Naive thymus-derived CD4-positive, alpha-beta T cell (primary cell): ENCODE measurements at regions not wholly inside any gene's neighbourhood (a gene's known extent, or its start where the extent isn't known, plus 50 kb on each side); places are given as distances from the start of the nearest gene placed in this dataset.
"Not testable (repeated sequence)": the region's sequence is repeated elsewhere in the genome, so short reads cannot be mapped to it uniquely, and the experiment has no call there.

Experiments used
- ATAC-seq: fragments of 150-1000 bp; cut with Tn5 transposase; 2 replicates; pipeline ENCODE4 v1.10.0; 2021; ENCODE audit warnings: mild to moderate bottlenecking, moderate library complexity
- CTCF ChIA-PET: fragments of 350-600 bp; sonication (Branson Sonifier 250); formaldehyde crosslinking; loops from one replicate; lab custom pipeline; 2021; ENCODE audit warnings: antibody characterized with exemption; lab: Charles Lee
- POLR2A ChIA-PET: fragments of 350-600 bp; sonication (Branson Sonifier 250); formaldehyde crosslinking; loops from one replicate; lab custom pipeline; 2021; ENCODE audit warnings: antibody characterized with exemption, inconsistent platforms; lab: Charles Lee
- DNase-seq, 9 donors: peaks; one replicate each; pipeline versions ENCODE4 v3.0.0 to v3.0.0-alpha.2; 2020 to 2022; ENCODE audit warnings: mixed read lengths in 1 of 9
- H3K27ac ChIP-seq: one replicate; pipeline ENCODE4 v1.7.0; 2013; ENCODE audit warnings: mild to moderate bottlenecking, low read depth, low read length, moderate library complexity
- H3K27me3 ChIP-seq, 2 donors: one replicate each; pipeline ENCODE4 v1.7.0; 2013; ENCODE audit warnings: low read length in 2 of 2, mild to moderate bottlenecking in 2 of 2, moderate library complexity in 2 of 2; ENCODE audit not compliant: control insufficient read depth in 2 of 2, insufficient read depth in 2 of 2
- H3K36me3 ChIP-seq, 3 experiments: 1 replicate in 2 of 3; 2 replicates in 1 of 3; pipeline ENCODE4 v1.7.0; 2013; ENCODE audit warnings: low read length in 3 of 3, mild to moderate bottlenecking in 3 of 3, moderate library complexity in 1 of 3; ENCODE audit not compliant: insufficient read depth in 3 of 3, control insufficient read depth in 2 of 3
- H3K4me1 ChIP-seq, 2 donors: one replicate each; pipeline ENCODE4 v1.7.0; 2013; ENCODE audit warnings: low read length in 2 of 2, mild to moderate bottlenecking in 2 of 2, moderate library complexity in 1 of 2; ENCODE audit not compliant: control insufficient read depth in 2 of 2, insufficient read depth in 2 of 2
- H3K4me3 ChIP-seq: 2 replicates; pipeline ENCODE4 v1.7.0; 2013; ENCODE audit warnings: mild to moderate bottlenecking, low read length
- H3K9me3 ChIP-seq, 3 experiments: 1 replicate in 2 of 3; 2 replicates in 1 of 3; pipeline ENCODE4 v1.7.0; 2013; ENCODE audit warnings: low read length in 3 of 3; ENCODE audit not compliant: control insufficient read depth in 2 of 3
- H3K27ac Mint-ChIP-seq, 9 donors: one replicate each; pipeline ENCODE4 v1.8.0; 2020 to 2022; ENCODE audit warnings: mixed read lengths in 9 of 9, mild to moderate bottlenecking in 8 of 9, moderate library complexity in 5 of 9, inconsistent platforms in 2 of 9
- H3K27me3 Mint-ChIP-seq, 5 donors: one replicate each; pipeline ENCODE4 v1.8.0; 2021 to 2022; ENCODE audit warnings: mixed read lengths in 5 of 5, mild to moderate bottlenecking in 1 of 5
- H3K36me3 Mint-ChIP-seq, 5 donors: one replicate each; pipeline ENCODE4 v1.8.0; 2020 to 2022; ENCODE audit warnings: mixed read lengths in 5 of 5, mild to moderate bottlenecking in 3 of 5, inconsistent platforms in 1 of 5
- H3K4me1 Mint-ChIP-seq, 7 donors: one replicate each; pipeline ENCODE4 v1.8.0; 2020 to 2022; ENCODE audit warnings: mixed read lengths in 7 of 7, mild to moderate bottlenecking in 3 of 7, inconsistent platforms in 1 of 7
- H3K4me3 Mint-ChIP-seq, 10 donors: one replicate each; pipeline ENCODE4 v1.8.0; 2020 to 2022; ENCODE audit warnings: mild to moderate bottlenecking in 10 of 10, mixed read lengths in 10 of 10, moderate library complexity in 6 of 10, inconsistent platforms in 2 of 10
- H3K9me3 Mint-ChIP-seq, 11 donors: one replicate each; pipeline ENCODE4 v1.8.0; 2020 to 2022; ENCODE audit warnings: mixed read lengths in 11 of 11, mild to moderate bottlenecking in 4 of 11, inconsistent platforms in 1 of 11, moderate library complexity in 1 of 11
- intact Hi-C, 2 donors: fragments of 100-400 bp; cut with micrococcal nuclease; formaldehyde crosslinking; loops; one replicate each; pipeline ENCODE4 v1.15.1; 2023

DNA sequence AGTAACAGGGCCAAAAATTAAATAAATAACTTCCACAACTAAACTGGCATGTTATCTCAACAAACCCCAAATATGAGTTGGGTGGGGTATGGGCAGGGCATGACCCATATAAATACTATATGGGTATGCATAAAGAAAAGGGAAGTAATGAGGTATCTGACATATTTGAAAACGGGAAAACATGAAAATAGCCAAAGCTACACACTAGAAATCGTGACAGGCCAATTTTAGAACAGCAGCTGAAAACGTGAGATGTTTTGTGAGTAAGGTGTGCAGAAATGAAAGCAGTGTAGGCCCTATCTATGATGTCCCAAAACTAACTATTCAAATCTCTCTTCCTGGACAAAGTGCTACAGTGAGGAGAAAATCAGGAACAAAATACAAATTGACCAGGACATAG lies 537.9 kb upstream of the NR5A2 start:
- peaks cover 0 to 2% (median 0%) of the 10 kb centered on the region in 5 donors for H3K36me3 Mint-ChIP-seq

GRCh38 chr1:199490769-199491527 lies 536.6 kb upstream of the NR5A2 start:
- Histone ChIP-seq H3K27me3 (peaks cover 0 to 5% of the 10 kb centered on the region in 2 donors), H3K9me3 (peaks cover 0 to 16% (median 0%) of the 10 kb centered on the region in 3 experiments), H3K4me1 (no peaks in the 10 kb centered on the region), H3K27ac (no peak overlapping the region), H3K4me3 (no peak overlapping the region), H3K36me3 (no peaks in the 10 kb centered on the region)
- Mint-ChIP-seq H3K27me3 (peaks cover 0 to 21% (median 5%) of the 10 kb centered on the region in 5 donors), H3K4me3 (no peak overlapping the region), H3K27ac (no peak overlapping the region), H3K9me3 (peaks cover 4 to 42% (median 16%) of the 10 kb centered on the region in 11 donors), H3K4me1 (no peaks in the 10 kb centered on the region), H3K36me3 (peaks cover 0 to 4% (median 2%) of the 10 kb centered on the region in 5 donors)
- DNase-seq (no peak), ATAC-seq (no peak)
- intact Hi-C loops, result no loop called here
- POLR2A ChIA-PET, result no interaction called here
- CTCF ChIA-PET, result no interaction called here

More for the DNA sequence above, 537.9 kb upstream of the NR5A2 start:
- Histone ChIP-seq H3K4me1 (no peaks in the 10 kb centered on the region), H3K4me3 (no peak overlapping the region), H3K27me3 (peaks cover 0 to 5% of the 10 kb centered on the region in 2 donors), H3K9me3 (peaks cover 0 to 8% (median 0%) of the 10 kb centered on the region in 3 experiments), H3K36me3 (no peaks in the 10 kb centered on the region), H3K27ac (no peak overlapping the region)
- intact Hi-C loops, result no loop called here
- ATAC-seq (no peak), DNase-seq (no peak)
- peaks cover 0 to 29% (median 10%) of the 10 kb centered on the region in 11 donors for H3K9me3 Mint-ChIP-seq
- no peak overlapping the region for H3K27ac Mint-ChIP-seq
- ChIA-PET POLR2A (no interaction called here), CTCF (no interaction called here)
- peaks cover 0 to 23% (median 8%) of the 10 kb centered on the region in 5 donors for H3K27me3 Mint-ChIP-seq
- H3K4me3 Mint-ChIP-seq, result no peak overlapping the region
- no peaks in the 10 kb centered on the region for H3K4me1 Mint-ChIP-seq

DNA sequence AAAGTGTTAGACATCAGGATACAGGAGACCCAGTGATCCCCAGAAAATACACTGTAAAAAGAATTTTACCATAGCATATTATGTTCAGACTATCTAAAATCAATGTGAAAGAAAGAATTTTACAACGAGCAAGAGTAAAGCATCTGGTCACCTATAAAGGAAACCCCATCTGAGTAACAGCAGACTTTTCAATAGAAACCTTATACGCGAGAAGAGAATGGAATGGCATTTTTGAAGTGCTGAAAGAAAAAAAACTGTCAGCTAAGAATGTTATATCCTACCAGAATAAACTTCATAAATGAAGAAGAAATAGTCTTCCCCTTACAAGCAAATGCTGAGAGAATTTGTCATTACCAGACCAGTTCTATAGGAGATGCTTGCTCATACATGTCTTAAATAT lies 532.1 kb upstream of the NR5A2 start:
- H3K9me3 ChIP-seq, result peaks cover 0 to 16% (median 0%) of the 10 kb centered on the region in 3 experiments
- no peak for DNase-seq
- H3K36me3 Mint-ChIP-seq, result peaks cover 0 to 4% (median 2%) of the 10 kb centered on the region in 5 donors
- H3K36me3 ChIP-seq, result no peaks in the 10 kb centered on the region
- no peak for ATAC-seq
- intact Hi-C loops, result no loop called here
- H3K27ac ChIP-seq, result no peak overlapping the region
- ChIA-PET CTCF (no interaction called here), POLR2A (no interaction called here)
- no peak overlapping the region for H3K4me3 Mint-ChIP-seq
- H3K9me3 Mint-ChIP-seq, result peaks cover 4 to 48% (median 18%) of the 10 kb centered on the region in 11 donors
- peaks cover 0 to 5% of the 10 kb centered on the region in 2 donors for H3K27me3 ChIP-seq
- H3K4me1 ChIP-seq, result no peaks in the 10 kb centered on the region
- H3K27me3 Mint-ChIP-seq, result peaks cover 2 to 25% (median 4%) of the 10 kb centered on the region in 5 donors
- H3K27ac Mint-ChIP-seq, result no peak overlapping the region
- H3K4me1 Mint-ChIP-seq, result no peaks in the 10 kb centered on the region
- H3K4me3 ChIP-seq, result no peak overlapping the region

DNA sequence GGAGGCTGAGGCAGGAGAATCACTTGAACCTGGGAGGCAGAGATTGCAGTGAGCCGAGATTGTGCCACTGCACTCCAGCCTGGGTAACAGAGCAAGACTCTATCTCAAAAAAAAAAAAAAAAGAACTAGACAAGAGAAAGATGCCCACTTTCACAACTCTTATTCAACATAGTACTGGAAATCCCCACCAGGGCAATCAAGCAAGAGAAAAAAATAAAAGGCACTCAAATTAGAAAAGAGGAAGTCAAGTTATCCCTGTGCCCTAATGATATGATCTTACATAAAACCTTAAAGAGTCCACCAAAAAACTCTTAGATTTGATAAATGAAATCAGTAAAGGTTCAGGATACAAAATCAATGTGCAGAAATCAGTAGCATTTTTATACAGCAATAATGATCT lies 528.7 kb upstream of the NR5A2 start:
- ATAC-seq, result peak; percentile 26
- DNase-seq, H3K27me3 ChIP-seq, H3K36me3 Mint-ChIP-seq, intact Hi-C loops, POLR2A ChIA-PET, H3K4me1 Mint-ChIP-seq, H3K4me3 ChIP-seq, H3K4me3 Mint-ChIP-seq, H3K27ac Mint-ChIP-seq, H3K27ac ChIP-seq, CTCF ChIA-PET, H3K4me1 ChIP-seq, H3K36me3 ChIP-seq: not testable (repeated sequence)
- peaks cover 1 to 26% (median 8%) of the 10 kb centered on the region in 11 donors for H3K9me3 Mint-ChIP-seq
- H3K9me3 ChIP-seq, result peaks cover 0 to 11% (median 0%) of the 10 kb centered on the region in 3 experiments
- peaks cover 0 to 19% (median 10%) of the 10 kb centered on the region in 5 donors for H3K27me3 Mint-ChIP-seq

- ATAC-seq (no peak), DNase-seq (no peak)
- Histone ChIP-seq H3K27me3 (no peaks in the 10 kb centered on the region), H3K4me3 (no peak overlapping the region), H3K36me3 (no peaks in the 10 kb centered on the region), H3K27ac (no peak overlapping the region), H3K4me1 (no peaks in the 10 kb centered on the region), H3K9me3 (no peaks in the 10 kb centered on the region)
- Mint-ChIP-seq H3K4me3 (no peak overlapping the region), H3K9me3 (no peaks in the 10 kb centered on the region), H3K27me3 (peaks cover 0 to 15% (median 6%) of the 10 kb centered on the region in 5 donors), H3K27ac (no peak overlapping the region), H3K4me1 (peaks cover 0 to 2% (median 0%) of the 10 kb centered on the region in 7 donors), H3K36me3 (no peaks in the 10 kb centered on the region)
- intact Hi-C loops, result no loop called here
- POLR2A ChIA-PET, result no interaction called here
- CTCF ChIA-PET, result no interaction called here
Observed at GRCh38 chr1:199508072-199508471, 519.4 kb upstream of the NR5A2 start.

- Histone ChIP-seq H3K4me1 (no peaks in the 10 kb centered on the region), H3K9me3 (no peaks in the 10 kb centered on the region), H3K4me3 (no peak overlapping the region), H3K27ac (no peak overlapping the region), H3K27me3 (no peaks in the 10 kb centered on the region), H3K36me3 (no peaks in the 10 kb centered on the region)
- H3K4me3 Mint-ChIP-seq, result no peak overlapping the region
- POLR2A ChIA-PET, result no interaction called here
- H3K27ac Mint-ChIP-seq, result no peak overlapping the region
- intact Hi-C loops, result no loop called here
- DNase-seq (no peak), ATAC-seq (no peak)
- peaks cover 0 to 10% (median 5%) of the 10 kb centered on the region in 5 donors for H3K27me3 Mint-ChIP-seq
- CTCF ChIA-PET, result no interaction called here
- H3K9me3 Mint-ChIP-seq, result no peaks in the 10 kb centered on the region
- no peaks in the 10 kb centered on the region for H3K36me3 Mint-ChIP-seq
- peaks cover 0 to 2% (median 0%) of the 10 kb centered on the region in 7 donors for H3K4me1 Mint-ChIP-seq
Observed at GRCh38 chr1:199508653-199509052, 518.9 kb upstream of the NR5A2 start.

GRCh38 chr1:199509456-199509855 lies 518.1 kb upstream of the NR5A2 start:
- Histone ChIP-seq H3K9me3 (no peaks in the 10 kb centered on the region), H3K4me3 (no peak overlapping the region), H3K27ac (no peak overlapping the region), H3K27me3 (no peaks in the 10 kb centered on the region), H3K4me1 (no peaks in the 10 kb centered on the region), H3K36me3 (no peaks in the 10 kb centered on the region)
- Mint-ChIP-seq H3K4me1 (peaks cover 0 to 2% (median 0%) of the 10 kb centered on the region in 7 donors), H3K9me3 (no peaks in the 10 kb centered on the region), H3K27ac (no peak overlapping the region), H3K4me3 (no peak overlapping the region), H3K27me3 (peaks cover 0 to 9% (median 5%) of the 10 kb centered on the region in 5 donors), H3K36me3 (no peaks in the 10 kb centered on the region)
- POLR2A ChIA-PET, result no interaction called here
- CTCF ChIA-PET, result no interaction called here
- DNase-seq, result no peak
- intact Hi-C loops, result no loop called here
- ATAC-seq, result no peak
